ENCODE measurements at regions not wholly inside any gene's neighbourhood (a gene's known extent, or its start where the extent isn't known, plus 50 kb on each side); places are given as distances from the start of the nearest gene placed in this dataset.

DNA sequence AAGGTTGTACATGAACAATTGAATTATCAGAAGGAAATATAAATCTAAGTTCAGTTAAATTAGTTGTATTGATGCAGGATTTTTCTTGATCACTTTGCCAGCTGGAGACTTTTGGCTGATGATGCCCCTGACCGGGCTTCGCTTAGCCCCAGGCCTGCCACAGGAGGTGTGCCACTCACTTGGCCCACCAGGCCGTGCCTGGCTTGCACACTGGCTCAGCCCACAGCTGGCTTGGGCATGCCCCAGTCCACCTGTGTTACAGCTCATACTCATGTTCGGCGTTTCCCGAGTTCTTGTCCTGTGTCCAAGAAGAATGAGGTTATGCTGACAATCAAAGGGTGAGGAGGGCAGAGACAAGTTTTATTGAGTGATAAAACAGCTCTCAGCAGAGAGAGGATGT, 773.9 kb upstream of the FANCL start:
- no peak for DNase-seq (ENCODE audit: low read depth in 2 of 2)

DNA sequence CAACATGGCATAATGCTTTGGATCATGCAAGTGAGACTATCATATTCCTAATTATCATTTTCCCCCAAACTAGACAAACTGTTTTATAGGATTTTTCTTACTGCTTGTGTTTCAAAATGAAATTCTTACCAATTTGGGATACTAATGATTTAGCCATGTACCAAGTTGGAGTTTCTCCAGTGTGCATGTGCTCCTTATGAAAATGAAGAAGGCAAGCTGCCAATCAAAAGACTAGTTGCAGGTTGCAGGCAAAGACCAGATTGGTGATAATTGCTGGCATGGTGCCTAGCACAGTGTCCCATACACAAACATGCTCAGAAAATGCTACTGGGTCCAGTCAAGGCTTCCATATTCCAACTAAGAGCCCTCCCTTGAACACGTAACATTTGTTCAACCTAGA, 771.8 kb upstream of the FANCL start:
- DNase-seq (ENCODE audit: low read depth in 2 of 2): no peak

DNA sequence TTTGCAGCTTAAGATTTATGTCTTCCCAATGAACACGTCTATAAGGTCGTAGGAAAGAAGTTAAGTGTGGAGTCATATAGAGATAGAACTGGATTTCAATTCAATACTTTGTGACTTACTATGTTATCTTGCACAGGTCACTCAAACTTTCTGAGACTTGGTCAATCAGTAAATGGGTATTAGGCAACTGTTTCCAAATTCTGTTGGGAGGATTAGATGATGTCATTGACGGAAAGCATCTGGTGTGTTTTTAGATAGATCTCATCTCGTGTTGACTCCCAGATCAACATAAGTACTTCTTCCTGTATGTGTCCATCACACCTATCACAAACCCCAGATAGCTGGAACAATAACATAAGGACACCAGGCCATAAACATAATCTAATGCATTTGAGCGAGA, 771.1 kb upstream of the FANCL start:
- no peak for DNase-seq (ENCODE audit: low read depth in 2 of 2)

DNA sequence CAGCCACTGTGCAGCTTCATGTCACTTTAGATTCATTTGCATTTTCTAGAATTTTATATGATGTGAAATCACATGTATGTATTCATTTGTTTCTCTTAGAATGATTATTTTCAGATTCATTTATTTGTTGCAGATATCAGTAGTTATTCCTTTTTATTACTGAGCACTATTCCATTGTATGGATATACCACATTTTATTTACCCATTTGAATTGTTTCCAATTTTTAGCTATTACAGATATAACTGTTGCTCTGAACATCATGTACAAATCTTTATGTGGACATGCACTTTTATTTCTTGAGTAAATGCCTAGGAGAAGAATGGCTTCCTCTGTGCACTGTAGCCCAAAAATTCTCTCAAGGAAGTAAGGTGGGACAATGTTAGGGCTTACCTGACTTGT, 767.8 kb upstream of the FANCL start:
- DNase-seq (ENCODE audit: low read depth in 2 of 2): no peak

DNA sequence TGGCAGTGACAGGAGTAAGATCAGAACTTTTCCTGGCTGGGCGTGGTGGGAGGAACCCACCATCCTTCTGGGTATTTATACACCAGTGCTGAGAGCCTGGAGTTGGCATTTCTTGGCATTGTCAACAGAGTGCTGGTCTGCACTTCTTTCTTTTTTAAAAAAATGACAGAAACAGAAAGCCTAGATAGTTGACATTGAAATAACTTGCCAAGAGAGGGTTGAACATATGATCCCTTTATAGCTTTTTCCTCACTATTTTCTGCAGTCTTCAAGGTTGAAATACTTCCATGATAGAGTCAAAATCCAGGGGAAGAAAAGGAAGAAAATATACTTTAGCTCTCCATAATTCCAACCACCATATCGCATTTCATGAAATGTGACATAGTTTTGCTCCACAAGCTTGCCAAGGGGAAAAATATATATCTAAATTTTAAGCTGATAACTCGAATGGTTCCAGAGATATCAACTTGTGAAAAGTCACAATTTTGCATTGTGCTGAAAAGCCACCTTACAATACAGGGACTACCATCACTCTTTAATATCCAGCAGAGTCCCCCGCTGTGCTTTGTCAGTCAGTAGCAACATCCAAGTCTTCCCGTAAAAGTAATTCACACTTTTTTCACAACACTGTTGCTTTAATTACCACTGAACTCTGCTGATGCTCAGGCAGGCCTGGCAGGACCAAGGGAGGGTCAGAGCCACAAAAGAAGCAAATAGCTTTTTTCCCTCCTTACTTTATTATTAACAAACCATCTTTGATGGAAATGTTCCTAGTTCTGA, 764.9 kb upstream of the FANCL start:
- no peak for DNase-seq (ENCODE audit: low read depth in 2 of 2)

DNA sequence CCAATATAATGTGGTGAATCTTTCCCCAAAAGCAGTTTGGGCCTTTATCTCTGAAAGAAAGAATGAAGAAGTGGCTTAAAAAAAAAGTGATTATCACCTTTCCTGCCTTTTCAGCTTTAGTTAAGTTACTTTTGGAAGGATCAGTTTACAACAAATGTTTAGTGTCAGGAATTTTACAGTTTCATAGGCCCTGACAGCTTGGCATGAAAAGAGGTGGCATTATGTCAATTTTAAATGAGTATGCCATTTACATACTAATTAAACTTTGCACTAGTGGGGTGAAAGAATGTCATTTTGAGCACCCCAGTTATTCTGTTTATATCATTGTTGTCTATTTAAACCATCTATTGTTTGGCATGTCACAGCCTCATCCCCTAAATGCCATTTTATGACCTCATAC, 763.5 kb upstream of the FANCL start:
- no peak for DNase-seq (ENCODE audit: low read depth in 2 of 2)

DNA sequence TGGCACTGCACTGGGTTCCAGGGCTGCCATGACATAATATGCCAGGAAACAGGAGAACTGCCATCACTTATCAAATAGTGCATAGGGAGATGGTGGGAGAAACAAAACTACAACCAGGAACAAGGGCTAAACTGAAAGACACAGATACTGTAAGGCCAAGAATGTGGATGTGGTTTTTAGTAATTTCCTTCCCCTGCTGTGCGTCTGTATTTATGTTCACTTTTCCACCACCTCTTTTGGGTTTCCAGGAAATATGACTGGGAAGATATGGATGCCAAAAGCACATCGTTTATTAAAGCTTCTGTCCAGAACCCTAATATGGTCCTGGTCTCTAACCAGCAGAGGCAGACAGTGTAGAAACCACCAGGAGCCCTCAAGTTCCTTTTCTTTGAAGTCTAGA, 759.7 kb upstream of the FANCL start:
- DNase-seq (ENCODE audit: low read depth in 2 of 2): no peak

DNA sequence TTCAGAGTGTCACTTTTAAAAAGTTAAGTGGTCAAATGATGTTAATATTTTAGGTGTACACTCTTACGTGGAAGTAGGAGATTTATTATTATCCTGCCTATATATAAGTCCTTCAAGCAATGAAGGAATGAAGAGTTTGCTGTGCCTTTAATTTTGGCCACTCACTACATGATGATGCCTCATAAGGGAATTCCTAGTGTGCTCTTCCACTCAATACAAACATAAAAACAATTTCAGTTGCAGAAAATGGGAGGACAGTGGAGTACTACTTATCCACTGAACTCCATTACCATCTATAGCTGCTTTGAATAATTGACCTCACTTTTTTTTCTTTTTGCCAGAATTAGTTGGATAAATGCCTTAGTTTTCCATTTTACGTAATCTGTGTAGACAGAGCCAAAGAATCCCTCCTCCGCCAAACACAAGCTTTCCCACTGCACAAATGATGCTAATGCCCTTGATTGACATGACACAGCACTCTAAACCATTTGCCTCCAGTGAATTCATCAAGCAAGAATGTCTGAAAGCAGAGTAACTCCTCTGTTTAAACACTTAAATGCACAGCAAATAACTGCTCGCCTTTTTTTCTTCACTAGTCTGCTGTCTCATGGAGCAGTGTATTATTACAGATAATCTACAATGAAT, 751.1 kb upstream of the FANCL start:
- no peak for DNase-seq (ENCODE audit: low read depth in 2 of 2)

DNA sequence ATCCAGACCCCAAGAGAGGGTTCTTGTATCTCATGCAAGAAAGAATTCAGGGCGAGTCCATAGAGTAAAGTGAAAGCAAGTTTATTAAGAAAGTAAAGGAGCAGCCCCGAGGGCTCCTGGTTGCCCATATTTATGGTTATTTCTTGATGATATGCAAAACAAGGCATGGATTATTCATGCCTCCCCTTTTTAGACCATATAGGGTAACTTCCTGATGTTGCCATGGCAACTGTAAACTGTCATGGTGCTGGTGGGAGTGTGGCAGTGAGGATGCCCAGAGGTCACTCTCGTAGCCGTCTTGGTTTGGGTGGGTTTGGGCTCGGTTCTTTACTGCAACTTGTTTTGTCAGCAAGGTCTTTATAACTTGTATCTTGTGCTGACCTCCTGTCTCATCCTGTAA, 750.2 kb upstream of the FANCL start:
- DNase-seq (ENCODE audit: low read depth in 2 of 2): no peak

DNA sequence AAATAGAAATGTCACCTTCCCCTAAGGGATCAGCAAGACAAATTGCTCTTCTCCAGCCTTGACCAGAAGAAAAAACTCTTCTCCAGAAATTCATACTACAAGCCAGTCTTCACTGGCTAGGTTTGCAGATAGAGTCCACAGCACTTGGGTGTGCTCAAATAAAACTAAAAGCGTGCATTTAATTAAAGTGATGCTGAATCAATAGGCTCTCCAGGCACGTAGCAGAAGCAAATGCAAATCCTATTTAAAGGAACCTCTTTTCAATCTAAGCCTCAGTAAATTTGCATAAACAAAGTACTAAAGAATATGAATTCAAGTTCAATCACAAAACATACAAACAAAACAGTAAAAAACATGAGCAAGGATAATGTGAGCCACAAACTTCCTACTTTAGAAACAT, 744.4 kb upstream of the FANCL start:
- DNase-seq (ENCODE audit: low read depth in 2 of 2): no peak

DNA sequence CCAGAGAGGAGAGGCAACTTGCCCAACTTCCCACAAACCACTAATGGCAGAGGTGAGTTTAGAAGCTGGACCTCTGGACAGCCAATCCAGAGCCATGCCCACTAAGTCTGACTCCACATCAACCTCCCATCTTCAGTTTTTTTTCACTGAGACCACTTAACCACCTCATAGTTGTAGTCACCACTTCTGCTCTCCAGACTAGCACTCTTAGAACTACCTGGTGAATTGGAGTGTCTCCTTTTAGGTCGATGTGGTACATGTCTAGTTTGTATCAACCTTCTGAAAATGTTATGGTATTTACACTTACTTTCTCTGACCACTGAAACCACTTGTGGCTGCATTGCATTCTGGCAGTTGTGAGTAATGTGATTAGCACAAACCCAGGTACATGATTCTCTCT, 743.6 kb upstream of the FANCL start:
- no peak for DNase-seq (ENCODE audit: low read depth in 2 of 2)

DNA sequence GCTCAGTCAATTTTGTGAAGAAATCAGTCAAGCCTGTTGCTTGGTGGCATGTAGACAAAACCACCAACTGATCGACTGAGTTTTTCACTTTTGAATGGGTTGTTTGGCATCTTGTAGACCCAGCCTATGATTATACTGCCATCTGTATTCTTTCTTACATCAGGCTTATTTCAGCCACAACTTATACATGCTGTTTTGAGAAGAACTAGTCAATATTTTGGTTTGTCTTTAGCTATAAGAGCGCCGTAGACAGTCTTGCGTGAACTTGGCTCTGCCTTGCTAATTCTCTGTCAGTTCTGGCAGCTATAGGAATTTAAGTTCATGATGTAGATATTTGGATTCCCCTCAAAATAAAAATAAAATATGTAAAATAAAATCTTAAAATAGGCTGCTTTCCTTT, 742.0 kb upstream of the FANCL start:
- DNase-seq (ENCODE audit: low read depth in 2 of 2): no peak

DNA sequence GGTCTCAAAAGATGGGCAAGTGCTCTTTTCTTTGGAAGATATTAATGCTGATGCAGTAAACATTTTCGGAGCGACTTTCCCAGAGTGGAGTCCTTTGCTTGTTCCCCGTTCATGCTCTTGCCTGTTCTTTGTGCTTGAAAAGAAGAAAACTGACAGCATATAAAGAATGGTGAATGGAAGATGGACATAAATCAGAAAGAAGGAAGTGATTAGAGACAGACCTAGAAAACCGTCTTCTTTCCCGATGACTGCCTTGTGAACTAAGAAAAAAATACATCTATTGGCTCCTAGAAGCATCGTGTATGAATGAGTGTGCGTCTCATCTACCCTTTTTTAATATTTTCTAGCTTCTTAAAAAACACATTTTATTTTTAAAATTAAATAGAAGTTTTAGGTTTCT, 740.1 kb upstream of the FANCL start:
- DNase-seq (ENCODE audit: low read depth in 2 of 2): no peak

DNA sequence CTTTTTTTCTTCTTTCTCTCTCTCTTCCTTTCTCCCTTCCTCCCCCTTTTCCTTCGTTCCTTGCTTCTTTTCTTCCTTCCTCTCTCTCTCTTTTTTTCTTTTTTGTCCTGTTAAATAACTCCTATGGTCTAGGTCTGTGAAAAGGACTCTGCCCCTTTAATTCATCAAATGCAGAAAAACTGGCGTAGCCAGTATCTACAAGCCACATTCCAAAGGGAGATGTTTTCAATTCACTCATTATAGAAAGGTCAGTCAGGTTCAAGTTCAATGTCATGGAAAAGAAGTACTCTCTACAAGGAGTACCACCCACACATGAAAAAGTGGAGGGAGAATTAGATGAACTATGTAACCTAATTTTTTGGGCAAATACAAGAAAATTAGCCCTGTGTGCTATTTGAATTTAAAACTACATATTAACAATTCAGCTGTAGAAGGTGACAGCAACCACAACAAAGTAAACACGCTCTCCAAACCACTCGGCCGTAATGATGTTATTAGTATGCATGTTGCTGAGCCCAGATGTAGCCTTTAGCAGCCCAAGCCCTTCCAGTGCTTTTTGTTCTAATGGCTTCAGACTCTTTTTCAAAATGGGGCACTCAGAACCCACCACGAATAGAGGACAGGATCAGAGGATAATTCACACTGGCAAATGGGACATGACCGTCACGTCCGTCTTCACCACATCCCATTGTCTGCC, 735.4 kb upstream of the FANCL start:
- no peak for DNase-seq (ENCODE audit: low read depth in 2 of 2)

DNA sequence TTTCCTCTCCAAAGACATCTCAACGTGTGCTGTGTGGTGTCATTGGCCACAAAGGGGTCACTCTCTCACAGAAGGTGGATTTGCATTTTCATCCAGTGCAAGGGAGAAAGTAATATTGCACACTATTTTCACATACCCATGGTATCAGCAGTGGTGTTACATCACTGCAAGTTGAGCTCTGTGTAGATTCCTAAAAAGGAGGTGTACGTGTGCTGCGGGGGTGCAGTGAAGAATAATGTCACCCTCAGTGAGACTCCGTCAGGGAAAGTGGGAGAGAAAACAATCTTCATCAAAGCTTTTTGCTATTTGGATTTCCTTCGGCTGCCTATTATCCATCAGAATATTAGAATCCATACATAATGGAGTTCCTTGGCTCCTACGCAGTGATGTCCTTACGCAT, 733.8 kb upstream of the FANCL start:
- no peak for DNase-seq (ENCODE audit: low read depth in 2 of 2)

DNA sequence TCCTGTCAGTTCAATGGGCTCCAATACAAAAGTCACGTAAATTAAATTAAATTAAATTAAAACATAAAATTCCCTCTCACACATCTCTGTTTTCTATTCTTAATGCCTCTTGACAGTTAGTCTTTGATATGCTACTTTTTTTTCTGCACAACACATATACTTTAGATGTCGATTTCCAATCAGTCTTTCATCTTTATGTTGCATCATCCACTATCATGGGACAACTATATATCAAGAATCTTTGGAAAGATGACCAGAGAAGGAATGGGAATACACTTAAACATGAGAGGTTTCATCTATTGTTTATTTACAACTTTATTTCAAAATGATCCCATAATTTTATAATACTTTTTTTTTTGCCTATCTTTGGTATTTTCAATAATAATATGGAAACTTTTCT, 733.3 kb upstream of the FANCL start:
- no peak for DNase-seq (ENCODE audit: low read depth in 2 of 2)

DNA sequence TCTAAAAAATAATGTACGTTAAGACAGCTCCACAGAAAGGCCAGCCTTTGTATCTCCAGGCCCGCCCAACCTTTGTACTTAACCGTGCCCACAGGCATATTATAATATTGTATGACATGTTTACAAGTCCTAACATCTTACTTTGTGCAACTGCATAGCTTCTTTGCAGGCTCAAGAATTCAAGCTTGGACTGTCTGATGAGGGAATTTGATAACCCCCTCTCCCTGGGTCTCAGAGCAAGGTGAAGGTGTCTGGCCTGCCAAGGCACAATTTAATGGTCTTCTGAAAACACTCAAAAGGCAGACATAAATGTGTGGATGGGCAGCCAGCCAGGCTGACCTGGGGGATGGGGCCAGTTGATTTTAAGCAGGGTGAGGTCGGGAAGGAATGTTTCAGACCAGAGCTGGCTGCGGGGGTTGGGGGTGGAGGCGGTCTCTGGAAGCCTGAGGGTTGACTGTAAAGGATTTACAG, 732.7 kb upstream of the FANCL start:
- no peak for DNase-seq (ENCODE audit: low read depth in 2 of 2)

DNA sequence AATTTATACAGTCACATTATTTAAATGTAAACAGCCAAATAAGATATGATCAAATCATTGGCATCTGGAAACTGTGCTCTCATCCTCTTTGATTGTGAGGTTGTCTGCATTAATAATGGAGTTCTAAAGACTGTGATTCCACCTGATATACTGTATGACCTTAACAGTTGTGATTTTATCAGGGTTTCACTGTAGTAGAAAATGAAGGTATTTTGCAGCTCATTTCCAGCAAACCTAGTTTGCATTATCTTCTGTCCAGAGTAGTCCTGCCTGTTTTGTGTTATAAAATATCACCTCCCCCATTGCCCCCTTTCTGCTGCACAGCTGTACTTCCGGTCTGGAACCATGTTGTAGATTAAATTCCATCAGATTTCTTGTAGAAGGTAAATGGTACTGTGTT, 731.6 kb upstream of the FANCL start:
- no peak for DNase-seq (ENCODE audit: low read depth in 2 of 2)

DNA sequence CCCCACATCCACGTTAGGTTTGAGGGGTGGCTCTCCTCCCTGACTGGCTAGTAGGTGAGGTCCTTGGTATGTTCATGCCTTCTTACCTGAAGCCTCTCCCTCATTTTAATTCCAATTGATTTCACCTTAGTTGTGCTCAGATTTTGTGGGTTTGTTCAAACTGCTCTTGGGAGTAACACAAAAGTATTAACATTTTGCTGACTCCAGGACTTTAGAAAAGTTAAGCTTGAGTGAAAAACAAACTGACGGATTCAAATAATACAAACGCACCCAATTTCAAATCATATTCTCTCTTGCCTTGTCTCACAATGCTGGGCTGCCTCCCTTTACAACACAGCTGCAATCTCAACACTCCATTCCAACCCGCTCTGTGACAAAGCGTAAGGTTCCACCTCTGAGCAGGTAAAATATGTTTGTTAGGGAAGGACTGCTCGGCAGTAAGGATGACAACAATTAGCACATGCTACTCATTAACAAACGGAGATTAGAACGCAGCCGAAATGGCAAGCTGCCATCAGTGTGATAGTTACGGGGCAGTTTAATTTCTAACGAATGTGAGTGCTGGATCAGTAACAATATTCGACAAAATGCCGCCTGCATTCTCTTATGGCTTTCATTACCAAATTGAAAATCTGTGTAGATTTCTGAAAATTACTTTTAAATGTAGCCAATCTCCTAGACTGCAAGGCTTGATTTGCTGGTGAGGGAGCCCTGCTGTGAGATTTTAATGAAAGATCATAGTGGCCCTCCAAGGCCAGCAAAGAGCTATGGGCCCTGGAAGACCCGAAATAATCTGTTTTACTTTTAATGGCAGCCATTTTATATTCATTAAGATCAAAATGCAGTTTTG, 730.6 kb upstream of the FANCL start:
- DNase-seq (ENCODE audit: low read depth in 2 of 2): no peak

DNA sequence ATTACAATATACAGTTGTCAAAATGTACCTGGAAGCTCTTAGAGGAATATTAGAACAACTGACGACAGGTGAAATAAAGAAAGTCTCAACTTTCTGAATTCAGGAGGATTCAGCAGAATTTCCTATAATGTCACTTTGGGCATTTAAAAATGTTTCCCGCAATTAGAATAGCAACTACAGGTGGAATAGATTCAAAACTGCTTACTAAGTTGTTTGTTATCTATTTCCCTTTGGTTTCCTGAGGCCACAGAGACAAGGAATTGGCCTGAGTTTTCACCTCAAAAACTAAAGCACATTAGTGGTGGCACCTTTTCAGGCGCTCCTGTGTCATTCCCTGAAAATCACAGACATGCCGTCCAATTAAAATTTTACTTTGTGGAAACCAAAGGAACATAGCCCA, 729.2 kb upstream of the FANCL start:
- no peak for DNase-seq (ENCODE audit: low read depth in 2 of 2)

DNA sequence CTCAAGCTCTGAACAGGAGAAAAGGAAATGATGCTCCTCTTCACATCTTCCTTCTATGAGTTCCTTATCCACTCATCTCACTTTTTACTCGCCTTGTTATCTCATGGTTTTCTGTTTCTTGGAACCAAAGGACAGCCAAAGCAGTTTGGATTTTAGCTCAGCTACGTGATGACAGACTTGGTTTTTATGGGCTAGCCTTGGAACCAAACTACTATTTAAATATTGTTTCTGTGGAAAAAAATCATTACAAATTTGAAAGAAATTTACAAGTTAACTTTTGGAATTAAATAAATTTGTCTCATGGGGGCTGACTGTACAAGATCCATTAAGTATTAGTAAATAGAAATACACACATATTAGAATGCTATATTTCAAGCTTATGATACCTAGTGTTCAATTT, 727.8 kb upstream of the FANCL start:
- no peak for DNase-seq (ENCODE audit: low read depth in 2 of 2)

DNA sequence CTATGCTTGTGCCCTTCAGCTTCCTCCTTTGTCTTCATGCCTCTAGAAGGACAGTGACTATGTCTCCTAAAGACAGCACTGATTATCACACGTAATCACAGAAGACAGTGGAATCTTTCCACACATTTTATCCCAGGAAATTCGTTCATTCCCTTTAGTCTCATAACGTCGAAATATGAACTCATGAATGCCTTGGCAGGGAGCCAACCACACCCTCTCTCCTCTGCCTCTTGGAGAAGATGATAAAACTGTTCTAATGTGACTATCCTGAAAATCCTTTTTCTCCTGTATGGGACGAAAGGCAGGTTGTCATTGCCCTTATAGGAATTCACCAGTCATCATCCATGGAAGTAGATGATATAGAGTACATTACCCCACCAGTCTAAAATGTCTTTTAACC, 726.6 kb upstream of the FANCL start:
- no peak for DNase-seq (ENCODE audit: low read depth in 2 of 2)

All from stimulated activated CD8-positive, alpha-beta memory T cell treated with anti-CD3 and anti-CD28 coated beads, Interleukin-15, amount 100 ng/mL, for 48 hours (primary cell).